Loucy (cell line): ENCODE measurements at regions not wholly inside any gene's neighbourhood (a gene's known extent, or its start where the extent isn't known, plus 50 kb on each side); places are given as distances from the start of the nearest gene placed in this dataset.
"Not testable (repeated sequence)": the region's sequence is repeated elsewhere in the genome, so short reads cannot be mapped to it uniquely, and the experiment has no call there.

Experiments used
- EZH2phosphoT487 ChIP-seq: fragments of 200-600 bp; IDR thresholded peaks from 2 replicates; pipeline ENCODE4 v1.6.1; 2018; ENCODE audit warnings: antibody characterized with exemption, mild to moderate bottlenecking, moderate library complexity, borderline replicate concordance
- TF ChIP-seq, protein P1 (sequence below): fragments of 200-600 bp; sonication (generic); conservative IDR thresholded peaks from 2 replicates; pipeline ENCODE4 v1.5.1; 2014; ENCODE audit warnings: mild to moderate bottlenecking, antibody characterized with exemption, low read length

DNA sequence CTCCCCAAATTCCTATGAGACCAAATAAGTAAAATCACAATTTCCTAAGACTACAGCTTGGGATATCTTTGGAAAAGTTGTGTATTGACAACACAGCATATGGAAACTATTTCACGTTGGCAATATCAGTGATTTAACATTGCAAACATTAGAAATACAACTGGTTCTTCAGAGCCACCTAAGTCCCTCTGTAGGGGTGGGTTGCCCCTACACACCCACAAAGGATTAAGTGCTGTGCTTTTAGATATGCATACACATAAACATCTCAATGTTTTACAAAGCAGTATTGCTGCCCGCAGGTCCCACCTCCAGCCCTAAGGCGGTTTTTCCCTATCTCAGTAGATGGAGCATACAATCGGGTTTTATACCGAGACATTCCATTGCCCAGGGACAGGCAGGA lies 66.0 kb upstream of the DEFB108B start:
- TF ChIP-seq, protein P1, sequence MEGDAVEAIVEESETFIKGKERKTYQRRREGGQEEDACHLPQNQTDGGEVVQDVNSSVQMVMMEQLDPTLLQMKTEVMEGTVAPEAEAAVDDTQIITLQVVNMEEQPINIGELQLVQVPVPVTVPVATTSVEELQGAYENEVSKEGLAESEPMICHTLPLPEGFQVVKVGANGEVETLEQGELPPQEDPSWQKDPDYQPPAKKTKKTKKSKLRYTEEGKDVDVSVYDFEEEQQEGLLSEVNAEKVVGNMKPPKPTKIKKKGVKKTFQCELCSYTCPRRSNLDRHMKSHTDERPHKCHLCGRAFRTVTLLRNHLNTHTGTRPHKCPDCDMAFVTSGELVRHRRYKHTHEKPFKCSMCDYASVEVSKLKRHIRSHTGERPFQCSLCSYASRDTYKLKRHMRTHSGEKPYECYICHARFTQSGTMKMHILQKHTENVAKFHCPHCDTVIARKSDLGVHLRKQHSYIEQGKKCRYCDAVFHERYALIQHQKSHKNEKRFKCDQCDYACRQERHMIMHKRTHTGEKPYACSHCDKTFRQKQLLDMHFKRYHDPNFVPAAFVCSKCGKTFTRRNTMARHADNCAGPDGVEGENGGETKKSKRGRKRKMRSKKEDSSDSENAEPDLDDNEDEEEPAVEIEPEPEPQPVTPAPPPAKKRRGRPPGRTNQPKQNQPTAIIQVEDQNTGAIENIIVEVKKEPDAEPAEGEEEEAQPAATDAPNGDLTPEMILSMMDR = not testable (repeated sequence)
- TF ChIP-seq EZH2phosphoT487 = not testable (repeated sequence)
